GM12873 (cell line): ENCODE measurements at regions not wholly inside any gene's neighbourhood (a gene's known extent, or its start where the extent isn't known, plus 50 kb on each side); places are given as distances from the start of the nearest gene placed in this dataset.

Experiments
- CTCF ChIP-seq: IDR thresholded peaks from 2 replicates; pipeline ENCODE4 v1.5.1; 2012; ENCODE audit warnings: low read depth, mild to moderate bottlenecking, moderate library complexity, low read length, control low read depth; ENCODE audit not compliant: insufficient read depth; ENCODE audit errors: missing control alignments

GRCh38 chr2:228956701-228957474 lies 314.2 kb downstream of the PID1 start:
- no peak for TF ChIP-seq CTCF

GRCh38 chr2:228949831-228950230 lies 321.3 kb downstream of the PID1 start:
- TF ChIP-seq CTCF, result no peak

DNA sequence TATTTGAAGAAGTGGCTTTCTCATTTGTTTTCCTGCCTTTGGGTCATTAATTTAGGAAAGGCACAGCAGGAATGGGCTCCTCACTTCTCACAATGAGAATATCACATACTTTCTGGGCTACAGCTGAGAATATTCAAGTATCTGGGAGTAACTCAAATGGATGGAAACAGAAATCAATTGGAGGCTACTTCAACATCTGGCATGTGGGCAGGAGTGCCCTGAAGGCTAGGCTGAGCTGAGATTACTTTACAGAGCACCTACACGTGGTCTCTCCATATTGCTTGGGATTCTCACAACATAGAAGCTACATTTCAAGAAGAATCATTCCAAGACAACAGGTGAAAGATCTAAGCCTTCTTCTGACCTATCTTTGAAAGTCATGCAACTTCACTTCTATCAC lies 325.4 kb downstream of the PID1 start:
- no peak for TF ChIP-seq CTCF

- no peak for TF ChIP-seq CTCF
Observed at GRCh38 chr2:228942856-228943255, 328.2 kb downstream of the PID1 start.

DNA sequence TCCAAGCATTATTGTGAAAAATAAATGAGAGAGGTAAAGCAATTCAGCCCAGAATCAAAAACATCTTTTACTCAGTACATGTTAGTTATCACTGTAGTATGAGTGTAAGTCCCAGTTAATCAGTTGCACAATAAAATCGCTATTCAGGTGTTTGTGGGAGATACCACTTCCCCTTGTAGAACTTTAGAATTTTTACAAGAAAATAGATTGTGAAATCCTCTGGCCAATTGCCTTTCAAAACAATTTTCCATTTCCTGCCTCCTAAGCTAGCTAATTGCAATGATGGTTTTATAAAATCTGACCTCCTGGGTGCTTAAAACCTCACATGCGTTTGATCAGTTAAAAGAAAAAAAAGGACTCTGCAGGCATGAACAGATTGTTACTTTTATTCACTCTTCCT lies 332.5 kb downstream of the PID1 start:
- no peak for TF ChIP-seq CTCF

GRCh38 chr2:228927028-228928010 lies 343.8 kb downstream of the PID1 start:
- no peak for TF ChIP-seq CTCF

DNA sequence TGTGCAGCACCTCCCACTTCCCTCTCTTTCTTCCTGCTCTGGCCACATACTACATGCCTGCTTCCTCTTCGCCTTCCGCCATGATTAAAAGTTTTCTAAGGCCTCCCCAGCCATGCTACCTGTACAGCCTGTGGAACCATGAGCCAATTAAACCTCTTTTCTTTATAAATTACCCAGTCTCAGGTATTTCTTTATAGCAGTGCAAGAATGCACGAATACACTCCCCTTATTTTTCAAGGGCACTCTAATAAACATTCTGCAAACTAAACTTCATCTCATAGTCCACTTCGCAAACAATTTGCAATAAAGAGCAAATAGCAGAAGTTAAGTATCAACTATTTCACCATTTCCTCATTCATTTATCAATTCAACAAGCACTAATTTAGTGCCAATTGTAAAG lies 351.3 kb downstream of the PID1 start:
- TF ChIP-seq CTCF, result no peak
